HG03196 (cell line): ENCODE measurements at regions not wholly inside any gene's neighbourhood (a gene's known extent, or its start where the extent isn't known, plus 50 kb on each side); places are given as distances from the start of the nearest gene placed in this dataset.
"Not testable (repeated sequence)": the region's sequence is repeated elsewhere in the genome, so short reads cannot be mapped to it uniquely, and the experiment has no call there.

Source experiments
- ATAC-seq: cut with Tn5 transposase; IDR thresholded peaks from one replicate; pipeline ENCODE4 v1.9.1; 2021; ENCODE audit not compliant: unreplicated experiment

GRCh38 chr16:65621640-65622039, 499.8 kb upstream of the CDH11 start:
- ATAC-seq = no peak

DNA sequence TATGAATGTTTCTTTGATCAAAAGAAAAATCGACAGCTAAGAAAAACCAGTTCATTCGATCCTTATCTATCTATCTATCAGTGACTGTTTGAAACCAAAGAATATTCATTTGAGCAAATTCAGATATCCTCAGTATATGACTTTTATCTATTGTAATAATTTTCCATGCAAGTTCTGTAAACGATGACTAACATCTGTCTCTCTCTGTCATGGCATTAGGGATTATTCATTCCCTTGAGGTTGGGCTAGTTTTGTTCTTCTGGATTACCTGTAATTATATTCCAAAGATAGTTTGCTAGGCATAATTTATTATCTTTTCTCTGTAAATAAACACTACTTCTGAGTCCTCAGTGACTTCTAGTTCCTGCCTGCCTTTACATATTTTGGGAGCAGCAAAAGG, 497.7 kb upstream of the CDH11 start:
- no peak for ATAC-seq

GRCh38 chr16:65618931-65619330, 497.1 kb upstream of the CDH11 start:
- ATAC-seq = no peak

DNA sequence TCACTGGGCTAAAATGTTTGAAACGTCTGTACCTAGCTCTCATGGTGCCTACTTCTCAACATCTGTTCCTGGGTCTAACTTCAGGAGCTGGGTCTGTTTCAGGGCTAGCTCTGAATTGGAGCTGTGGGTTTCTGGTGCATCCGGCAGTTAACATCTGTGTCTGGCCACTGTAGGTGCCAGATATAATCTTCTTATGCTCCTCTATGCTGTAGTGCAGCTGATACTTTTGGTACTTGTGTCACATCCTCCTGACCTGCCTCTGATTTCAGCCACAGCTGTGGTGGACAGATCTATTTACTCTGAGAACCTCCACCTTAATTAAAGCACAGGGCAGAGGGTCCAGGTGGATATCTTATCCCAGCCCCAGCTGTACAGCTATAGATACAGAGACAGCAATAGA, 496.5 kb upstream of the CDH11 start:
- ATAC-seq = no peak

- no peak for ATAC-seq
Observed at GRCh38 chr16:65617421-65617820, 495.6 kb upstream of the CDH11 start.

GRCh38 chr16:65608455-65608854, 486.6 kb upstream of the CDH11 start:
- no peak for ATAC-seq

- ATAC-seq = no peak
Observed at GRCh38 chr16:65604771-65605170, 482.9 kb upstream of the CDH11 start.

DNA sequence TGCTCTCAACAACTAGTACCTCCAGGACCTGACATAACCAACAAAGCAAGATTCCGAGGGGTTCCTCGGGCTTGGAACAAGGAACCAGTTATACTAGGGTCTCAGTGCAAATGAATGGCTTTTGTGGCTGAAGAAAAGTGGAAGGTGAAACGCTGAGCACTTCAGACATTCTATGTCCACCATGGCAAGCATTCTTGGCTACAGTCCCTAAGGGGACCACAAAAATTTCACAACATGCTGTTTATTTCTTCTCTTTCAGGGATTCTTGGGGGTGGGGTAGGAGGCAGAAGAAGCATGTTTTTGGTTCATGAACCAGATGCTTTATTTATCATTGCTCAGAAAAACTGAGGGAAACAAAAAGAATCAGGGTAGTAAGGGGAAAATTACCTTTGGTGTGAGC, 479.9 kb upstream of the CDH11 start:
- ATAC-seq = no peak

DNA sequence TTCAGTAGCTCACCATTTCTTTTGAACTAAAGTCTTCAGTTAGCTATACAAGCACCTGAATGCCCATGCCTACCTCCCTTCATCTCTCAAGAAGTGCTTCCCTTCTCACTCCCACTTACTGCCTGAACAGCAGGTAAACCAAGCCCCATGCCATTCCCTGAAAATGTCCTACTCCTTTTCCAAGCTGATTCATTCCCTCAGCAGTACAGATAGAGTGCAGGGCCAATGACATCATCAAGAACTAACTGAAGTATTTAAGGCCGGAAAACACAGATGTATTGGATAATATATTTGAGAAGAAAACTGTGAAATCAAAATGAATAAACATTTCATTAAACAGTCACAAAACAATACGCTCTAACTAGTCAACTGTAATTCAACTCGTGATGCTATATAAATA, 478.8 kb upstream of the CDH11 start:
- no peak for ATAC-seq

DNA sequence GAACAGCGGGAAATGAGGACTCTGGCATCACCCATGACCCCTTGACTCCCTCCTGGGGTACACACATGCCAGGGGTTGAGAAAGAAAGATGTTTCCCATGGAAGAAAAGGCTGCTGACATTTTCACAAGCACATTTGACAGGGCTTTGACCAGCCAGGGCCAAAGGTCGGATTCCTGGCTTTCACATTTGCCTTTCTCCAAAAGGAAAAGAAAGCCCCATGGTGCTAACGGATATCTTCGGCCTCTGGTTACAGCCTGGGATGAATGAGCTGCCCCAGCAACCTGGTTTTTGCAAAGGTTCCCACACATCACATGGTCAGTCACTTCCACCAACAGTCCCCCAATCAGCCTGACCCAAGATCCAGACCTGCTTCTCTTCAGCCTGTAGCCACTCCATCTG, 478.2 kb upstream of the CDH11 start:
- no peak for ATAC-seq

DNA sequence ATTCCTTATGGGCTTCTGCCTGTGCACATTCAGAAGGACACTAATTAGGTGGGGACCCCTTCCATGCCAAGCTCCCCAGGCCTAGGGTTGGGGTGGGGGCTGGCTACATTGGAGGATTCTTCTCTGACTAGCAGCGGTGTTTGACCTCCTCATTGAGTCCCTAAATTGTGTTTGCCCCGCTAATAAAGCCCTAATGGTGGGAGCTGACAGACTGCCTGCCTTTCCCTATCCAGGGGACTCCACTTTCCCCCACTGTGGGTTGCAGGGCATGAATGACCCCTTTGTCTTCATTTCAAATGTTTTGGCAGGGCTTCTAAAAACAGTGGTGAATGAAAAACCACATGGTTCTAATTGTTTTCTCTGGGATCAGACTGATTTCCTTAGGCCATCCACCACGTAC, 476.8 kb upstream of the CDH11 start:
- no peak for ATAC-seq

GRCh38 chr16:65583498-65583897, 461.6 kb upstream of the CDH11 start:
- ATAC-seq = no peak

- no peak for ATAC-seq
Observed at GRCh38 chr16:65579050-65579449, 457.2 kb upstream of the CDH11 start.

DNA sequence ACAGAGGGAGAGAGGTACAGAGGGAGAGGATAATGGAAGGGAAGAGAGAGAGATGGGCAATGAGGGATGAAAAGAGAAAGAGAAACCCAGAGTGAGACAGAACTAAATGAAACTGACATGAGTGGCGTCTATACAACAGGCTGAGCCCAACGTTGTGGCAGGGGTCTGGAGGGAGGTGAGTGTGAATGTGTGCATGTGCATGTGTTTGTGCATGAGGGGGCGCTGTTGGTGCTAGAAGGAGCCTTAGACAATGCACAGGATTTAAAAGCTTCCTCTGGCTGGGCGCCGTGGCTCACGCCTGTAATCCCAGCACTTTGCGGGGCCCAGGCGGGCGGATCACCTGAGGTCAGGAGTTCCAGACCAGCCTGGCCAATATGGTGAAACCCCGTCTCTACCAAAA, 454.8 kb upstream of the CDH11 start:
- no peak for ATAC-seq

DNA sequence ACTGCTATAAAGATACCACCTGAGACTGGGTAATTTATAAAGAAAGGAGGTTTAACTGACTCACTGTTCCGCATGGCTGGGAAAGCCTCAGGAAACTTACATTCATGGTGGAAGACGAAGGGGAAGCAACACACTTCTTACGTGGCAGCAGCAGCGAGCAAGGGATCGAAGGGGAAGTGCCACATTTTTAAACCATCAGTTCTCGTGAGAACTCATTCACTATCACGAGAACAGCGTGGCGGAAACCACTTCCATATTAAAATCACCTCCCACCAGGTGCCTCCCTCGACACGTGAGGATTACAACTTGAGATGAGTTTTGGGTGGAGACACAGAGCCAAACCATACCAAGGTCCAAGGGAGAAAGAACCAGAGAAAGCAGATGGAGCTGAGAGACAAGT, 454.3 kb upstream of the CDH11 start:
- no peak for ATAC-seq

GRCh38 chr16:65574326-65574966, 452.6 kb upstream of the CDH11 start:
- no peak for ATAC-seq

DNA sequence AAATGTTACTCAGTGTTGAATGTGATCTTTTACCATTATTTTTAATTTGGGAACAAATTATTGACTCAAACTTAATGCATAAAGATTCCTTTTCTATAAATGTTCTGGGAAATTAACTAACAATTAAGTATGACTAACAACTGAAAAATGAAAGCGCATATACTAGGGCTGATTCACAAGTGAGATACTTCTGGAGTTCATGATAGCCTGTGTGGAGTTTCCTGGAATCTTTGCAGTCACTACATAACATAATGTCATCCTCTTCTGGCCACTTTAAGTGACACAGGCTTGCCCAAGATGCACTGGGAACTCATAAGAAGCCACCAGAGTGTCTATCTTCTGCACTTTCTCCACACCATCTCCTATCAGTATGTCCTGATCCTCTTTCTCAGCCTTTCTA, 450.3 kb upstream of the CDH11 start:
- ATAC-seq = no peak

GRCh38 chr16:65570261-65570660, 448.4 kb upstream of the CDH11 start:
- no peak for ATAC-seq

DNA sequence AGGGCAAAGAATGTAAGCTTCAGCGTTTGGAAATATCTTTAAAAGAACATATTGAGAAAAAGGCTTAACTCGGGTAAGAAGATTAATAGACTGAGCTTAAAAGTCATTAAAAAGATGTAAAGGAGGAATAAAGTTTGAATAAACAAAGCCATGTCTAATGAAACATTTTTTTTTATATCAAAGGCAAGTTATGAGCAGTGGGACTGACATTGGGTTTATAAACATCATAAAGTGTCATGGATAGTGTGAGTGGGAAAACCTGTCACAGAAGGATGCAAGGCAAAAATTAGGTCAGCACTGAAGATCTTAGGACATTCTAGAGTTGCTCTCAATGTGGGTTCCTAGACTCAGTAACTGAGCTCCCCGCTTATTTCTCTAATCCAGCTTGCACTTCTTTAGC, 438.0 kb upstream of the CDH11 start:
- no peak for ATAC-seq

DNA sequence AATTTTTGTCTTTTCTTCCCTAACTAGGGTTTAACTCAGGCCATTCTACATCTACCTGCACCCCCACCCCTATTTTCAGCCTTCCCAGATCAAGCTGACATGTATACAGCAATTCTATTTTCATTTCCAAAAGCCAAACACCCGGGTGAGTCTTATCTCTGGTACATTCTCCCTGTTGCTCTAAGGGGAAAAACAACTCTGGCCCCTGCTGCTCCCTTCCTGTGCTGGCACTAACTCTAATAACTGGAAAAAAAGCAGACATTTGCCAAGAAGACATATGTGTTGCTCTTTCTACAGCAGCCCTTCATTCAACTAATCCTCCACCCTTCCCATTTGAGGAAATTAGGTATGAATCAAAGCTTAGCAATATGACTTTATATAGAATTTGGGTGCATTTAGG, 427.8 kb upstream of the CDH11 start:
- ATAC-seq = not testable (repeated sequence)

DNA sequence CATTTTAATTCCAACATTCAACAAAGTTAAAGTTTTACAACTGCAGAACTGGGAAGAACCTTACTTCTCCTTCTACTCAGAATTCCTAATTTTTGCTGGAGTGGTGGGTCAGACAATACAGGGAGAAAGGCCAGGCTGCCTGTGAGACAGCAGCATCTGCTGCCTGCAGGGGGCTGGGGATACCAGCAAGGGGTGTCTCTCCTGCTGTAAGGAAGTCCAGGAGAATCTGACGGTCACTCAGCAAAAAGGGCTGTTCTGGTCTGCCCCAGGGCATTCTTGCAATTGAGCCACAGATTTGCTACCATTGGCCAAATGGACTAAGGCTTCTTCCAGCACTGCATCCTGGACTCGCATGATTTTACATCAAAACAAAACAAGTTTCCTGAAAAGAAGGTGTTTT, 426.6 kb upstream of the CDH11 start:
- ATAC-seq = no peak

GRCh38 chr16:65547772-65548446, 426.0 kb upstream of the CDH11 start:
- ATAC-seq = no peak

DNA sequence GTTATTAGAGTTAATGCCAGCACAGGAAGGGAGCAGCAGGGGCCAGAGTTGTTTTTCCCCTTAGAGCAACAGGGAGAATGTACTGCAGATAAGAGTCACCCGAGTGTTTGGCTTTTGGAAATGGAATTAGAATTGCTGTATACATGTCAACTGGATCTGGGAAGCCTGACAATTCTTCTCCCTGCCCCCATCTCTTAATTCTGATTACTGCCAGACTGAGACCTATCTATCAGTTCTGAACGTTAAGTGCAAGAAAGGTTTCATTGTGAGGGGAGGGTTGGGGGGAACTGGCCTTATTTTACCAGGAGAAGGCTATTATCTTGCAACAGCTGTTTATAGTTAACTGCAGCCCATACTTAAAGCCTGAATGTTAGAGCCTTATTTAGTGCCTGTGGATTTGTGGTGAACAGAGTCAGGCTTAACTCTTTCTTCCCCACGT, 424.5 kb upstream of the CDH11 start:
- ATAC-seq = no peak
